Neuronal stem cell (in vitro differentiated cells): ENCODE measurements at regions not wholly inside any gene's neighbourhood (a gene's known extent, or its start where the extent isn't known, plus 50 kb on each side); places are given as distances from the start of the nearest gene placed in this dataset.

Experiments used
- DNase-seq: peaks from one replicate; pipeline ENCODE4 v3.0.0-alpha.2; 2013; ENCODE audit warnings: low spot score
- H2AFZ ChIP-seq: one replicate; pipeline ENCODE4 v1.6.1; 2013; ENCODE audit warnings: mild to moderate bottlenecking, low read length, inconsistent platforms
- H2AK5ac ChIP-seq: 2 replicates; pipeline ENCODE4 v1.6.1; 2013; ENCODE audit warnings: low read depth, mild to moderate bottlenecking, inconsistent platforms, low read length, moderate library complexity, mixed read lengths
- H2BK120ac ChIP-seq: 2 replicates; pipeline ENCODE4 v1.6.1; 2013; ENCODE audit warnings: low read depth, mild to moderate bottlenecking, inconsistent platforms, low read length, moderate library complexity, mixed read lengths
- H2BK12ac ChIP-seq: one replicate; pipeline ENCODE4 v1.6.1; 2013; ENCODE audit warnings: low read length, inconsistent platforms
- H2BK15ac ChIP-seq: 2 replicates; pipeline ENCODE4 v1.6.1; 2013; ENCODE audit warnings: mild to moderate bottlenecking, low read length, inconsistent platforms, mixed read lengths
- H2BK5ac ChIP-seq: one replicate; pipeline ENCODE4 v1.6.1; 2013; ENCODE audit warnings: inconsistent platforms, mild to moderate bottlenecking, low read length, moderate library complexity
- H3K14ac ChIP-seq: one replicate; pipeline ENCODE4 v1.6.1; 2013; ENCODE audit warnings: low read length, inconsistent platforms
- H3K18ac ChIP-seq: 2 replicates; pipeline ENCODE4 v1.6.1; 2013; ENCODE audit warnings: low read length, inconsistent platforms
- H3K23ac ChIP-seq: 2 replicates; pipeline ENCODE4 v1.6.1; 2013; ENCODE audit warnings: low read depth, mild to moderate bottlenecking, mixed read lengths, low read length, inconsistent platforms; ENCODE audit not compliant: poor library complexity
- H3K27ac ChIP-seq: replicated peaks from 3 replicates; pipeline ENCODE4 v1.5.1; 2013; ENCODE audit warnings: low read length, inconsistent platforms
- H3K27me3 ChIP-seq, 3 experiments: 2 replicates each; pipeline ENCODE4 v1.6.1; 2013; ENCODE audit warnings: low read length in 3 of 3, mild to moderate bottlenecking in 2 of 3, inconsistent platforms in 1 of 3, low read depth in 1 of 3, mixed read lengths in 1 of 3, moderate library complexity in 1 of 3; ENCODE audit not compliant: control insufficient read depth in 3 of 3, insufficient read depth in 3 of 3
- H3K36me3 ChIP-seq, 2 donors: replicated peaks in 1 of 2; 2 replicates each; pipeline ENCODE4 v1.6.1; 2013; ENCODE audit warnings: low read length in 2 of 2; ENCODE audit not compliant: control insufficient read depth in 2 of 2, insufficient read depth in 2 of 2
- H3K4ac ChIP-seq: 2 replicates; pipeline ENCODE4 v1.6.1; 2013; ENCODE audit warnings: inconsistent platforms, mild to moderate bottlenecking, low read length, moderate library complexity
- H3K4me1 ChIP-seq, 2 donors: 1 replicate in 1 of 2; 2 replicates in 1 of 2; pipeline ENCODE4 v1.6.1; 2013; ENCODE audit warnings: low read length in 2 of 2, low read depth in 1 of 2; ENCODE audit not compliant: control insufficient read depth in 2 of 2, insufficient read depth in 1 of 2
- H3K4me2 ChIP-seq: one replicate; pipeline ENCODE4 v1.6.1; 2013; ENCODE audit warnings: mild to moderate bottlenecking, low read length, inconsistent platforms; ENCODE audit not compliant: insufficient read depth, poor library complexity, severe bottlenecking
- H3K4me3 ChIP-seq, 2 donors: 2 replicates each; pipeline ENCODE4 v1.5.1; 2013; ENCODE audit warnings: low read length in 2 of 2, mild to moderate bottlenecking in 2 of 2, inconsistent platforms in 1 of 2, moderate library complexity in 1 of 2
- H3K79me1 ChIP-seq: one replicate; pipeline ENCODE4 v1.6.1; 2013; ENCODE audit warnings: low read depth, mild to moderate bottlenecking, inconsistent platforms, low read length, moderate library complexity
- H3K9ac ChIP-seq: one replicate; pipeline ENCODE4 v1.6.1; 2013; ENCODE audit warnings: mild to moderate bottlenecking, low read depth, low read length, inconsistent platforms; ENCODE audit not compliant: poor library complexity
- H3K9me3 ChIP-seq, 2 donors: replicated peaks in 1 of 2; 2 replicates each; pipeline versions ENCODE3 to v1.6.1; 2013; ENCODE audit warnings: low read length in 2 of 2, mild to moderate bottlenecking in 2 of 2, inconsistent platforms in 1 of 2, low read depth in 1 of 2, mixed read lengths in 1 of 2, moderate library complexity in 1 of 2; ENCODE audit not compliant: control insufficient read depth in 2 of 2, insufficient read depth in 1 of 2
- H4K8ac ChIP-seq: one replicate; pipeline ENCODE4 v1.6.1; 2013; ENCODE audit warnings: low read depth, mild to moderate bottlenecking, inconsistent platforms, low read length, moderate library complexity
- H4K91ac ChIP-seq: one replicate; pipeline ENCODE4 v1.6.1; 2013; ENCODE audit warnings: low read length, low read depth, mild to moderate bottlenecking, inconsistent platforms; ENCODE audit not compliant: poor library complexity
- WGBS, 2 donors: extraction: QIAGEN DNeasy Blood & Tissue Kit; methylation state at CpG; one replicate each; pipeline ENCODE4 v1.1.7; 2013; ENCODE audit warnings: missing lambda C conversion rate in 2 of 2, mixed read lengths in 1 of 2; ENCODE audit not compliant: insufficient read length in 2 of 2, insufficient replicate concordance in 1 of 2; ENCODE audit errors: extremely low coverage in 2 of 2; 5-methylcytosine and 5-hydroxymethylcytosine counted together

DNA sequence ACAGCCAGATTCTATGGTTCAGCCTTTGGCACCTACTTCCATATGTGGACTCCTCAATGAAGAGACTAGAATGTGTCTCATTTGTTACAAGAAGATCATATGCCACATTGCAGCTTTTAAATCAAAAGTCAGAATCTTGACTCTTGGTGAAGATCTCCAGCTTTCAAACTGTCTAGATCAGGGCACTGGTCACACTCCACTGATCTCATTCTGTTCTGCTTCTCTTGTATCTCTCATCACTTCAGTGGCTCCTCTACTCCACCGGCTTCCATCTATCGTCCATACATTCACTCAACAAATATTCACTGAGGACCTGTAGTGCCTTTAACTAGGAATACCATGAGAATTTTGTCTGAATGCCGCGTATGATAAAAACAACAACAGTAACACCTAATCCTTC is 203.3 kb upstream of the LPP start:
- DNase-seq = no peak
- no peak overlapping the region for H3K27ac ChIP-seq
- no peak overlapping the region for H2BK5ac ChIP-seq
- no peaks in the 10 kb centered on the region for H3K9me3 ChIP-seq
- H3K18ac ChIP-seq = no peak overlapping the region
- H2BK15ac ChIP-seq = no peak overlapping the region
- no peak overlapping the region for H3K14ac ChIP-seq
- no peaks in the 10 kb centered on the region for H3K27me3 ChIP-seq
- H2AFZ ChIP-seq = no peak overlapping the region
- no peak overlapping the region for H2BK120ac ChIP-seq
- no peaks in the 10 kb centered on the region for H3K4me1 ChIP-seq
- no peak overlapping the region for H4K91ac ChIP-seq
- H3K23ac ChIP-seq = no peak overlapping the region
- H3K4me3 ChIP-seq = no peak overlapping the region
- H3K9ac ChIP-seq = no peak overlapping the region
- no CpG with 5 or more reads among the region's 4 CpGs for WGBS, 2 donors
- H3K36me3 ChIP-seq = no peaks in the 10 kb centered on the region
- no peak overlapping the region for H4K8ac ChIP-seq
- H3K79me1 ChIP-seq = no peaks in the 10 kb centered on the region
- no peak overlapping the region for H2BK12ac ChIP-seq
- no peak overlapping the region for H3K4me2 ChIP-seq
- no peak overlapping the region for H3K4ac ChIP-seq
- H2AK5ac ChIP-seq = no peak overlapping the region

DNA sequence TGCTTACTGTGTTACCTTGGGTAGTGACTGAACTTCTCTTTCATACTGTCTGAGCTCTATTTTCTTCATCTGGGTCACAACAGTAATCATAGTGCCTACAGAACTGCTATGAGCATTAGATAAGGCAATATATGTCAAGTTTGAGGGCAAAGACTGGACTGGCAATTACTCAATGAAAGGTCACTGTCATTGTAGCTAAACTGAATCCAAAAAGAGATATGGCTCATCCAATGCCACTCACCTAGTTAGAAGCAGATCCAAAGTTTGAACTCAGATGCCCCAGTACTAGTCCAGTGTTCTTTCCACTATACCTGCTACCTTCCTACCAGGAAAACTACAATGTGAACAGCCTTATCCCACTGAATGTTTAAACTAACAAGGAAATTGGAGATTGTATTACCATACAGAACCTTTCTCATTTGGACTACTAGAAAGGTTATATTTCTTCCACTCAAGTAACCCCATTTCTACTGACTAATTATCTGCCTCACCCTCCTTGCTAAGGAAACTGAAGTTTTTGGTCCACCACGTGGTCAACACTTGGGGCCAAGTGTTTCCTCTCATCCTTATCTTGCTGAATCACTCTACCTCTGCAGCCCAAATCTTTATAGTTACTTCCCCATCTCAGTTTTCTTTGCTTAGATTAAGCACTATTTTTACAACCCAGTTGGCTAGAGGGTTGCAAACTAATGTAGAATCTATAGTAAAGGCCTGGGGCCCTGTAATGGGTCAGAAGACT is 202.3 kb upstream of the LPP start:
- no peaks in the 10 kb centered on the region for H3K9me3 ChIP-seq
- H3K79me1 ChIP-seq = no peaks in the 10 kb centered on the region
- no peaks in the 10 kb centered on the region for H3K27me3 ChIP-seq
- H2BK15ac ChIP-seq = no peak overlapping the region
- H3K4me3 ChIP-seq = no peak overlapping the region
- WGBS, 2 donors = no CpG with 5 or more reads among the region's 1 CpG
- H3K4me1 ChIP-seq = no peaks in the 10 kb centered on the region
- H2BK5ac ChIP-seq = no peak overlapping the region
- no peak overlapping the region for H3K9ac ChIP-seq
- H2AFZ ChIP-seq = no peak overlapping the region
- H3K14ac ChIP-seq = no peak overlapping the region
- H2BK12ac ChIP-seq = no peak overlapping the region
- H2AK5ac ChIP-seq = no peak overlapping the region
- H3K23ac ChIP-seq = no peak overlapping the region
- H4K91ac ChIP-seq = no peak overlapping the region
- H3K36me3 ChIP-seq = no peaks in the 10 kb centered on the region
- H3K4ac ChIP-seq = no peak overlapping the region
- no peak for DNase-seq
- no peak overlapping the region for H3K18ac ChIP-seq
- H3K4me2 ChIP-seq = no peak overlapping the region
- H2BK120ac ChIP-seq = no peak overlapping the region
- H3K27ac ChIP-seq = no peak overlapping the region
- no peak overlapping the region for H4K8ac ChIP-seq

GRCh38 chr3:187952849-187953248 is 201.1 kb upstream of the LPP start:
- Histone ChIP-seq H2BK15ac (no peak overlapping the region), H3K27me3 (no peaks in the 10 kb centered on the region), H3K27ac (no peak overlapping the region), H2AFZ (no peak overlapping the region), H3K14ac (no peak overlapping the region), H4K8ac (no peak overlapping the region), H3K4me3 (no peak overlapping the region), H3K36me3 (no peaks in the 10 kb centered on the region), H3K4me1 (no peaks in the 10 kb centered on the region), H3K23ac (no peak overlapping the region), H2AK5ac (no peak overlapping the region), H4K91ac (no peak overlapping the region), H3K79me1 (no peaks in the 10 kb centered on the region), H3K4ac (no peak overlapping the region), H3K9ac (no peak overlapping the region), H3K4me2 (no peak overlapping the region), H2BK5ac (no peak overlapping the region), H3K18ac (no peak overlapping the region), H3K9me3 (no peaks in the 10 kb centered on the region), H2BK120ac (no peak overlapping the region), H2BK12ac (no peak overlapping the region)
- no peak for DNase-seq
- no CpG with 5 or more reads among the region's 4 CpGs for WGBS, 2 donors

- no peak overlapping the region for H2BK5ac ChIP-seq
- no peak overlapping the region for H3K4me3 ChIP-seq
- no peak overlapping the region for H4K91ac ChIP-seq
- H3K23ac ChIP-seq = no peak overlapping the region
- no peak overlapping the region for H3K27ac ChIP-seq
- H3K27me3 ChIP-seq = no peaks in the 10 kb centered on the region
- H3K18ac ChIP-seq = no peak overlapping the region
- H3K4ac ChIP-seq = no peak overlapping the region
- H3K4me1 ChIP-seq = no peaks in the 10 kb centered on the region
- no peaks in the 10 kb centered on the region for H3K9me3 ChIP-seq
- H2AK5ac ChIP-seq = no peak overlapping the region
- no peak overlapping the region for H3K4me2 ChIP-seq
- H3K9ac ChIP-seq = no peak overlapping the region
- H2BK12ac ChIP-seq = no peak overlapping the region
- H3K36me3 ChIP-seq = no peaks in the 10 kb centered on the region
- no peak for DNase-seq
- WGBS, 2 donors = no CpG with 5 or more reads among the region's 2 CpGs
- H2BK120ac ChIP-seq = no peak overlapping the region
- no peak overlapping the region for H4K8ac ChIP-seq
- no peak overlapping the region for H2AFZ ChIP-seq
- H3K14ac ChIP-seq = no peak overlapping the region
- no peaks in the 10 kb centered on the region for H3K79me1 ChIP-seq
- no peak overlapping the region for H2BK15ac ChIP-seq
Observed at GRCh38 chr3:187954516-187954872, 199.5 kb upstream of the LPP start.
